HepG2 (cell line): ENCODE measurements at regions not wholly inside any gene's neighbourhood (a gene's known extent, or its start where the extent isn't known, plus 50 kb on each side); places are given as distances from the start of the nearest gene placed in this dataset.

Experiments used
- ATAC-seq: fragments of 200-7000 bp; cut with Tn5 transposase; 3 replicates; pipeline ENCODE4 v1.9.1; 2020; ENCODE audit warnings: mild to moderate bottlenecking, moderate library complexity
- BruUV-seq: library from RNA; stranded (reverse); fragments of 400-500 nt; replicated peaks from 2 replicates; lab custom pipeline; 2021; lab: Mats Ljungman, UMichigan
- CTCF ChIA-PET: fragments of 300-600 bp; formaldehyde crosslinking; extraction: SDS; loops from one replicate; lab custom pipeline; 2021; ENCODE audit warnings: low total read pairs, inconsistent platforms, low intra/inter-chr PET ratio; lab: Yijun Ruan, JAX
- POLR2A ChIA-PET: fragments of 350-600 bp; sonication (Branson Sonifier 250); formaldehyde crosslinking; loops from one replicate; lab custom pipeline; 2020; ENCODE audit warnings: antibody characterized with exemption, inconsistent platforms; lab: Yijun Ruan, JAX
- DNase-seq: peaks from one replicate; pipeline ENCODE4 v3.0.0-alpha.2; 2015; ENCODE audit warnings: low spot score
- FAIRE-seq: peaks from 3 replicates; lab custom pipeline; 2011; peaks lifted over from hg19 to GRCh38; lab: Jason Lieb, UNC
- H2AFZ ChIP-seq: one replicate; pipeline ENCODE4 v1.6.1; 2011; ENCODE audit warnings: low read length, inconsistent platforms
- H3K27ac ChIP-seq: fragments of 300-600 bp; 3 replicates; pipeline ENCODE4 v1.8.0; 2011; ENCODE audit warnings: mixed run types, mild to moderate bottlenecking, mixed read lengths, low read length, inconsistent platforms; ENCODE audit not compliant: insufficient read depth; ENCODE audit errors: extremely low read length
- H3K27me3 ChIP-seq, 2 experiments: fragments of 200-600 bp in 1 of 2; 2 replicates in 1 of 2; 3 replicates in 1 of 2; pipeline versions ENCODE4 v1.6.0 to v1.8.0; 2011; ENCODE audit warnings: low read length in 2 of 2, mild to moderate bottlenecking in 2 of 2, moderate library complexity in 2 of 2, inconsistent platforms in 1 of 2; ENCODE audit not compliant: insufficient read depth in 2 of 2, control insufficient read depth in 1 of 2
- H3K36me3 ChIP-seq, 2 experiments: fragments of 200-600 bp in 1 of 2; replicated peaks in 1 of 2; 2 replicates in 1 of 2; 3 replicates in 1 of 2; pipeline versions ENCODE4 v1.5.1 to v1.8.0; 2011; ENCODE audit warnings: low read length in 2 of 2, inconsistent platforms in 1 of 2; ENCODE audit not compliant: insufficient read depth in 2 of 2, control insufficient read depth in 1 of 2
- H3K4me1 ChIP-seq: 2 replicates; pipeline ENCODE4 v1.5.1; 2012; ENCODE audit warnings: low read length, inconsistent platforms; ENCODE audit not compliant: insufficient read depth
- H3K4me2 ChIP-seq: 2 replicates; pipeline ENCODE4 v1.6.0; 2011; ENCODE audit warnings: low read depth, low read length, inconsistent platforms
- H3K4me3 ChIP-seq, 3 experiments: fragments of 200-600 bp in 1 of 3; sonication (generic), shearing (Covaris generic) in 1 of 3; replicated peaks in 1 of 3; 2 replicates each; pipeline ENCODE4 v1.5.1; 2011 to 2016; ENCODE audit warnings: low read length in 3 of 3, inconsistent platforms in 2 of 3, low read depth in 2 of 3, mild to moderate bottlenecking in 2 of 3, control low read depth in 1 of 3, mixed read lengths in 1 of 3; ENCODE audit not compliant: insufficient read depth in 1 of 3
- H3K79me2 ChIP-seq: one replicate; pipeline ENCODE4 v1.6.1; 2011; ENCODE audit warnings: low read length, inconsistent platforms; ENCODE audit not compliant: insufficient read depth
- H3K9ac ChIP-seq: 2 replicates; pipeline ENCODE4 v1.6.0; 2011; ENCODE audit warnings: mild to moderate bottlenecking, low read depth, low read length, inconsistent platforms; ENCODE audit not compliant: insufficient read depth
- H3K9me3 ChIP-seq: 2 replicates; pipeline ENCODE4 v1.5.1; 2012; ENCODE audit warnings: mild to moderate bottlenecking, low read length
- H4K20me1 ChIP-seq: 2 replicates; pipeline ENCODE4 v1.6.0; 2011; ENCODE audit warnings: inconsistent platforms, mild to moderate bottlenecking, low read length, moderate library complexity; ENCODE audit not compliant: insufficient read depth
- AHDC1 ChIP-seq: sonication (generic); formaldehyde crosslinking; IDR thresholded peaks from 2 replicates; pipeline ENCODE4 v1.5.1; 2020; ENCODE audit warnings: mild to moderate bottlenecking, missing genetic modification reagents, borderline replicate concordance
- IRF1 ChIP-seq: sonication (generic); formaldehyde crosslinking; IDR thresholded peaks from 2 replicates; pipeline ENCODE4 v1.4.0; 2020; ENCODE audit warnings: low read depth, mild to moderate bottlenecking, missing genetic modification reagents
- MYNN ChIP-seq: sonication (generic); formaldehyde crosslinking; IDR thresholded peaks from 2 replicates; pipeline ENCODE4 v1.4.0; 2020; ENCODE audit warnings: mild to moderate bottlenecking, low read depth, missing genetic modification reagents
- NCOA1 ChIP-seq: sonication (generic); formaldehyde crosslinking; IDR thresholded peaks from 2 replicates; pipeline ENCODE4 v1.9.0; 2021; ENCODE audit warnings: missing genetic modification reagents
- NCOA5 ChIP-seq: sonication (generic); formaldehyde crosslinking; IDR thresholded peaks from 2 replicates; pipeline ENCODE4 v1.4.0; 2020; ENCODE audit warnings: missing genetic modification reagents
- NPAS2 ChIP-seq: sonication (generic); formaldehyde crosslinking; IDR thresholded peaks from 2 replicates; pipeline ENCODE4 v1.8.0; 2022; ENCODE audit warnings: mild to moderate bottlenecking, missing genetic modification reagents, borderline replicate concordance
- PRPF4 ChIP-seq: fragments of 200-400 bp; formaldehyde crosslinking; IDR thresholded peaks from 2 replicates; pipeline ENCODE4 v1.6.1; 2016; ENCODE audit warnings: low read length, low read depth; ENCODE audit not compliant: poor library complexity, severe bottlenecking
- TFDP2 ChIP-seq: sonication (generic); formaldehyde crosslinking; IDR thresholded peaks from 2 replicates; pipeline ENCODE4 v1.4.0; 2020; ENCODE audit warnings: missing genetic modification reagents
- TOPORS ChIP-seq: sonication (generic); formaldehyde crosslinking; IDR thresholded peaks from 2 replicates; pipeline ENCODE4 v1.8.0; 2023; ENCODE audit warnings: mild to moderate bottlenecking, missing genetic modification reagents
- ZNF329 ChIP-seq: sonication (generic); formaldehyde crosslinking; IDR thresholded peaks from 2 replicates; pipeline ENCODE4 v1.9.0; 2021; ENCODE audit warnings: low read depth, mild to moderate bottlenecking, missing genetic modification reagents
- ZNF572 ChIP-seq: sonication (generic); formaldehyde crosslinking; IDR thresholded peaks from 2 replicates; pipeline ENCODE4 v1.5.1; 2020; ENCODE audit warnings: mild to moderate bottlenecking, missing genetic modification reagents
- ZNF777 ChIP-seq: sonication (generic); formaldehyde crosslinking; IDR thresholded peaks from 2 replicates; pipeline ENCODE4 v1.4.0; 2020; ENCODE audit warnings: missing genetic modification reagents
- ZNF83 ChIP-seq: sonication (generic); formaldehyde crosslinking; IDR thresholded peaks from 2 replicates; pipeline ENCODE4 v1.4.0; 2020; ENCODE audit warnings: missing genetic modification reagents, mild to moderate bottlenecking, borderline replicate concordance
- WGBS: methylation state at CpG from one replicate; pipeline ENCODE4 v1.1.6; 2017; ENCODE audit warnings: low lambda C conversion rate; 5-methylcytosine and 5-hydroxymethylcytosine counted together
- in situ Hi-C: cut with HindIII; loops from 2 replicates; pipeline ENCODE4 v1.10.0; 2017; ENCODE audit warnings: low pct_unique_long_range_greater_than_20kb; ENCODE audit not compliant: extremely low pct_ligation_motif_present
- intact Hi-C: fragments of 100-400 bp; cut with micrococcal nuclease; formaldehyde crosslinking; loops from one replicate; pipeline ENCODE4 v1.10.0; 2022; ENCODE audit not compliant: unreplicated experiment

- H3K27me3 ChIP-seq, result peaks cover 8 to 34% of the 10 kb centered on the region in 2 experiments; a peak in 4 of 5 replicates
- WGBS, result 59% methylated on average over 10 of the region's 14 CpGs
- H3K79me2 ChIP-seq, result no peaks in the 10 kb centered on the region
- FAIRE-seq, result no peak
- BruUV-seq, result no TSS peak
- no peak for DNase-seq
- in situ Hi-C loops (no loop called here), intact Hi-C loops (no loop called here)
- no peak for ATAC-seq
- H3K4me2 ChIP-seq, result no peak overlapping the region
- H4K20me1 ChIP-seq, result no peaks in the 10 kb centered on the region
- no peaks in the 10 kb centered on the region for H3K36me3 ChIP-seq
- ChIA-PET CTCF (no interaction called here), POLR2A (no interaction called here)
- no peak overlapping the region for H3K27ac ChIP-seq
- H3K9ac ChIP-seq, result no peak overlapping the region
- no peak overlapping the region for H3K4me3 ChIP-seq
- no peak overlapping the region for H2AFZ ChIP-seq
- no peaks in the 10 kb centered on the region for H3K4me1 ChIP-seq
- no peaks in the 10 kb centered on the region for H3K9me3 ChIP-seq
- TF ChIP-seq ZNF572 (CRISPR knock-in tag), result no peak
- TF ChIP-seq TOPORS, result no peak
- no peak for TF ChIP-seq ZNF329 (CRISPR knock-in tag)
- TF ChIP-seq NPAS2 (CRISPR knock-in tag), result no peak
- no peak for TF ChIP-seq ZNF83
- no peak for TF ChIP-seq IRF1 (CRISPR knock-in tag)
- TF ChIP-seq MYNN (CRISPR knock-in tag), result no peak
- TF ChIP-seq AHDC1 (CRISPR knock-in tag), result no peak
- TF ChIP-seq ZNF777 (CRISPR knock-in tag), result no peak
- no peak for TF ChIP-seq NCOA5
- TF ChIP-seq NCOA1, result no peak
- no peak for TF ChIP-seq PRPF4
- no peak for TF ChIP-seq TFDP2 (CRISPR knock-in tag)
Measured at GRCh38 chr5:138651058-138651766, 76.0 kb upstream of the HSPA9 start.
